Astrocyte of the spinal cord (primary cell): ENCODE measurements at regions not wholly inside any gene's neighbourhood (a gene's known extent, or its start where the extent isn't known, plus 50 kb on each side); places are given as distances from the start of the nearest gene placed in this dataset.

ENCODE experiments used
- DNase-seq: peaks from one replicate; pipeline ENCODE4 v3.0.0; 2011; ENCODE audit warnings: low read depth, low spot score
- H3K4me3 ChIP-seq: 2 replicates; pipeline ENCODE4 v1.5.1; 2011; ENCODE audit warnings: low read depth, mild to moderate bottlenecking, low read length, moderate library complexity
- CTCF ChIP-seq: IDR thresholded peaks from 2 replicates; pipeline ENCODE4 v1.5.1; 2012; ENCODE audit warnings: low read depth, mild to moderate bottlenecking, low read length, inconsistent platforms
- in situ Hi-C: cut with HindIII; loops from 2 replicates; pipeline ENCODE4 v1.10.0; 2017; ENCODE audit warnings: low sequenced_read_pairs

GRCh38 chr5:7955476-7955875, 86.5 kb downstream of the MTRR start:
- no peak overlapping the region for H3K4me3 ChIP-seq
- TF ChIP-seq CTCF: no peak
- in situ Hi-C loops: no loop called here
- no peak for DNase-seq

- no peak for TF ChIP-seq CTCF
- in situ Hi-C loops: no loop called here
- DNase-seq: no peak
- H3K4me3 ChIP-seq: no peak overlapping the region
These were observed 88.4 kb downstream of the MTRR start for GRCh38 chr5:7957329-7957728.

GRCh38 chr5:7960142-7960541, 91.2 kb downstream of the MTRR start:
- H3K4me3 ChIP-seq: no peak overlapping the region
- in situ Hi-C loops: no loop called here
- no peak for DNase-seq
- no peak for TF ChIP-seq CTCF

GRCh38 chr5:7961540-7961939, 92.6 kb downstream of the MTRR start:
- DNase-seq: no peak
- in situ Hi-C loops: no loop called here
- TF ChIP-seq CTCF: no peak
- H3K4me3 ChIP-seq: no peak overlapping the region

GRCh38 chr5:7970816-7971215, 101.9 kb downstream of the MTRR start:
- H3K4me3 ChIP-seq: no peak overlapping the region
- in situ Hi-C loops: no loop called here
- DNase-seq: no peak
- TF ChIP-seq CTCF: no peak

- in situ Hi-C loops: no loop called here
- no peak overlapping the region for H3K4me3 ChIP-seq
- DNase-seq: peak; percentile 2
- no peak for TF ChIP-seq CTCF
These were observed 107.7 kb downstream of the MTRR start for GRCh38 chr5:7976411-7977190.
